Activated CD4-positive, alpha-beta memory T cell treated with anti-CD3 and anti-CD28 coated beads for 36 hours (primary cell): ENCODE measurements at regions not wholly inside any gene's neighbourhood (a gene's known extent, or its start where the extent isn't known, plus 50 kb on each side); places are given as distances from the start of the nearest gene placed in this dataset. TPM values are rescaled to one million over a fixed set of nuclear protein-coding genes. Genes with fewer than 3 reads are reported as not detected.

Experiments
- CTCF ChIA-PET: fragments of 350-600 bp; sonication (Branson Sonifier 250); formaldehyde crosslinking; loops from one replicate; lab custom pipeline; 2021; ENCODE audit warnings: antibody characterized with exemption, inconsistent platforms; lab: Charles Lee
- POLR2A ChIA-PET: fragments of 350-600 bp; sonication (Branson Sonifier 250); formaldehyde crosslinking; loops from one replicate; lab custom pipeline; 2021; ENCODE audit warnings: antibody characterized with exemption; lab: Charles Lee
- DNase-seq: peaks from one replicate; pipeline ENCODE4 v3.0.0-alpha.2; 2020
- H3K27ac Mint-ChIP-seq: one replicate; pipeline ENCODE4 v1.8.0; 2021; ENCODE audit warnings: mixed read lengths
- H3K27me3 Mint-ChIP-seq: one replicate; pipeline ENCODE4 v1.8.0; 2021; ENCODE audit warnings: mixed read lengths
- H3K36me3 Mint-ChIP-seq: one replicate; pipeline ENCODE4 v1.8.0; 2021; ENCODE audit warnings: mixed read lengths
- H3K4me1 Mint-ChIP-seq: one replicate; pipeline ENCODE4 v1.8.0; 2021; ENCODE audit warnings: low read depth, mixed read lengths
- H3K4me3 Mint-ChIP-seq: one replicate; pipeline ENCODE4 v1.8.0; 2021; ENCODE audit warnings: mild to moderate bottlenecking, mixed read lengths
- H3K9me3 Mint-ChIP-seq: one replicate; pipeline ENCODE4 v1.8.0; 2021; ENCODE audit warnings: mixed read lengths
- intact Hi-C: fragments of 100-400 bp; cut with micrococcal nuclease; formaldehyde crosslinking; loops from one replicate; pipeline ENCODE4 v1.15.1; 2023
- microRNA-seq: library from miRNA; unstranded; fragments of <30 nt; microRNA quantifications from one replicate; pipeline ENCODE4 v1.2.0, GENCODE V29; 2022; ENCODE audit warnings: borderline number of aligned reads, borderline microRNAs expressed, borderline replicate concordance

DNA sequence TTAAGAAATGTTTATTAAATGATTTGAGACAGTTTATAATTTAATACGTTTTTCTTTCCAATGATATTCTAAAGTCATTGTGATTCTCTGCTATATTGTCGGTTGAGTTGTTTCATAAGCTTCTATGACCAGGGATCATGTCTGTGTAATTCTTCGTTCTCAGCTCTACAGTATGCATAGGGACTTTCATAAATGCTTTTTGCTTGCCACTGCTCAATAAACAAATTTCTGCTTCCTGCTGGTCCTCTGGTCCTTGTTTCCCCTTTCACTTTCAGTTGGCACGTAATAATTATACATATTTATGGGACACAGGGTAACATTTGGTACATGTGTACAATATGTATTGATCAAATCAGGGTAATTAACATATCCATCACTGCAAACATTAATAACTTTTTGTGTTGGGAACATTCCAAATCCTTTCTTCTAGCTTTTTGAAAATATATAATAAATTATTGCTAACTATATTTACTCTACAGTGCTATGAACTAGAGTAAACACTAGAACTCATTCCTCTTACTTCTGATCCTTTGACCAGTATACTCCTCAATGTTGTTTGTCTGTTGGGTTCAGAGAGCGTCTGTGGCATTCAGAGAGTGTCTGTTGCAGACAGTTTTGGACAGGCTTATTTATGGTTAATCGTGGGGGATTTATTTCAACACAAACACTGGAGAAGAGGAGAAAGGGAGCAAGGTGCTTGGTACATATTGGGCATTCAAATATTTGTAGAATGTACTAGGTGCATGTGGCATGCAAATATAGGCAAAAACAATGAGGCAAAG is 68.3 kb upstream of the SPANXB1 start:
- Mint-ChIP-seq H3K27me3 (no peaks in the 10 kb centered on the region), H3K27ac (no peak overlapping the region), H3K36me3 (no peaks in the 10 kb centered on the region), H3K9me3 (no peaks in the 10 kb centered on the region), H3K4me3 (no peak overlapping the region), H3K4me1 (no peaks in the 10 kb centered on the region)
- POLR2A ChIA-PET, result no interaction called here
- intact Hi-C loops, result no loop called here
- CTCF ChIA-PET, result no interaction called here
- no peak for DNase-seq

GRCh38 chrX:140943513-140943912 is 58.9 kb upstream of the SPANXB1 start:
- Mint-ChIP-seq H3K36me3 (no peaks in the 10 kb centered on the region), H3K9me3 (no peaks in the 10 kb centered on the region), H3K27ac (no peak overlapping the region), H3K4me3 (no peak overlapping the region), H3K4me1 (no peaks in the 10 kb centered on the region), H3K27me3 (no peaks in the 10 kb centered on the region)
- CTCF ChIA-PET, result no interaction called here
- POLR2A ChIA-PET, result no interaction called here
- intact Hi-C loops, result no loop called here
- no peak for DNase-seq

- no peaks in the 10 kb centered on the region for H3K4me1 Mint-ChIP-seq
- H3K36me3 Mint-ChIP-seq, result no peaks in the 10 kb centered on the region
- ChIA-PET POLR2A (no interaction called here), CTCF (no interaction called here)
- no peaks in the 10 kb centered on the region for H3K9me3 Mint-ChIP-seq
- H3K4me3 Mint-ChIP-seq, result no peak overlapping the region
- no peak for DNase-seq
- H3K27me3 Mint-ChIP-seq, result no peaks in the 10 kb centered on the region
- intact Hi-C loops, result no loop called here
- no peak overlapping the region for H3K27ac Mint-ChIP-seq
Measured at GRCh38 chrX:140944710-140945109, 57.7 kb upstream of the SPANXB1 start.

DNA sequence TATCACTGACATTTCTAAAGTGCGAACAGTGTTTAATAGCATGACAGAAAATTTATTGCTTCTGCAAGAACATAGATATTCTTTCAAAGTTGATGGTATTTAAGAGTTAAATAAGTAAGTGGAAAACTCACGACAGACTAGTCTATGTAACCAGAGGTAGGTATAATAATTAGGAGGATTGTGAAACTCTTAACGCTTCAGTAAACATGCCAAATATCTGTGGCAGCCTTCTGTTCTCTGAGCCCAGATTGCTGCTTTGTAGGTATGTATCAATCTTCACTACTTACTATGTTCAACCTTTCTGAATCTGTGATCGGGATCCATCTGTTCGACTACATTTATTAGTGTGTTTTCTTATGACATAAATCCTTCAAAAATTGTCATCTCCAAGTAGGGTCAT is 53.6 kb upstream of the SPANXB1 start:
- no peak overlapping the region for H3K27ac Mint-ChIP-seq
- intact Hi-C loops, result no loop called here

DNA sequence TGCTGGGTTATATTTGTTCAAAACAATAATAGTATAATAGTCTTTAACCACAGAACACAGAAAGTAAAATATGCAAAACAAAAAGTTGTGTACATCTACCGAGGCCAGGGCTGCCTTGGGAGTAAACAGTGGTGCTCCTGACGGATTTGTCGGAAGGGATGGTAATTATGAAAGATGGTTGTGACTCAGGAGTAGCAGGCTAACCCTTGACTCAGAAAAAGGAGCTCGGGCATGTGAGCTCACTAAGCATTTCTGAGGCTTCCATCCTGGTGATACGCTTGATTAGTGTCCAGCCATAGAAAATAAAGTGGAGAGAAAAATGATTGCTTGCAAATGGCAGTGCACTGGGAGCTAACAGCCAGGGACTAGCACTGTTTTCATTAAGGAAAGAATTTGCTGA is 53.2 kb upstream of the SPANXB1 start:
- no peaks in the 10 kb centered on the region for H3K9me3 Mint-ChIP-seq
- no peak for DNase-seq
- POLR2A ChIA-PET, result no interaction called here

More for the DNA sequence above, 53.6 kb upstream of the SPANXB1 start:
- Mint-ChIP-seq H3K36me3 (no peaks in the 10 kb centered on the region), H3K4me3 (no peak overlapping the region), H3K4me1 (no peaks in the 10 kb centered on the region), H3K27me3 (no peaks in the 10 kb centered on the region), H3K9me3 (no peaks in the 10 kb centered on the region)
- POLR2A ChIA-PET, result no interaction called here
- CTCF ChIA-PET, result no interaction called here
- DNase-seq, result no peak

More for the DNA sequence above, 53.2 kb upstream of the SPANXB1 start:
- CTCF ChIA-PET, result no interaction called here
- Mint-ChIP-seq H3K36me3 (no peaks in the 10 kb centered on the region), H3K27me3 (no peaks in the 10 kb centered on the region), H3K4me3 (no peak overlapping the region), H3K4me1 (no peaks in the 10 kb centered on the region), H3K27ac (no peak overlapping the region)
- intact Hi-C loops, result no loop called here

Small RNA genes in the stretch of these regions (microRNA-seq; reads per million reads assigned to microRNA genes)
- not detected for gene MIR320D2
